Testis (tissue), 2 donors: ENCODE measurements at regions not wholly inside any gene's neighbourhood (a gene's known extent, or its start where the extent isn't known, plus 50 kb on each side); places are given as distances from the start of the nearest gene placed in this dataset.

Experiments used
- CTCF ChIP-seq, 3 experiments: fragments of 450-650 bp in 2 of 3; fragments of 200-600 bp in 1 of 3; sonication (generic) in 1 of 3; IDR thresholded peaks; one replicate each; pipeline ENCODE4 v1.5.1; 2016 to 2019; ENCODE audit warnings: antibody characterized with exemption in 3 of 3, mild to moderate bottlenecking in 2 of 3, moderate library complexity in 1 of 3
- POLR2A ChIP-seq: fragments of 450-650 bp; IDR thresholded peaks from one replicate; pipeline ENCODE4 v1.6.1; 2017; ENCODE audit warnings: antibody characterized with exemption, mild to moderate bottlenecking, moderate library complexity

- TF ChIP-seq CTCF (IDR thresholded peaks at IDR 0.05) = no peak
- no peak for TF ChIP-seq POLR2A
Observed at GRCh38 chr9:115291841-115292240, 173.9 kb upstream of the TNC start.
